ENCODE measurements at regions not wholly inside any gene's neighbourhood (a gene's known extent, or its start where the extent isn't known, plus 50 kb on each side); places are given as distances from the start of the nearest gene placed in this dataset.

GRCh38 chr15:93432474-93432873, 343.5 kb upstream of the RGMA start (continued):
- TF ChIP-seq PKNOX1 (IDR thresholded peaks at IDR 0.05) = no peak
- TF ChIP-seq ARID3A (IDR thresholded peaks at IDR 0.05; ENCODE audit: borderline replicate concordance, low read depth, low read length) = no peak
- TF ChIP-seq CEBPZ (IDR thresholded peaks at IDR 0.05; ENCODE audit: borderline replicate concordance, low read depth, low read length) = no peak
- TF ChIP-seq ZNF280A (IDR thresholded peaks at IDR 0.05; ENCODE audit: low read depth, partially characterized antibody) = no peak
- no peak for TF ChIP-seq ZNF584 (CRISPR knock-in tag; IDR thresholded peaks at IDR 0.05; ENCODE audit: low read depth)
- no peak for TF ChIP-seq ZNF395 (CRISPR knock-in tag; IDR thresholded peaks at IDR 0.05)
- TF ChIP-seq NCOR1 (IDR thresholded peaks at IDR 0.05) = no peak

Data from K562 (cell line).